Gastrocnemius medialis (tissue), 4 donors: ENCODE measurements at regions not wholly inside any gene's neighbourhood (a gene's known extent, or its start where the extent isn't known, plus 50 kb on each side); places are given as distances from the start of the nearest gene placed in this dataset.
"Not testable (repeated sequence)": the region's sequence is repeated elsewhere in the genome, so short reads cannot be mapped to it uniquely, and the experiment has no call there.

Experiments used
- CTCF ChIP-seq, 5 experiments: fragments of 450-650 bp in 3 of 5; fragments of 200-600 bp in 2 of 5; sonication (generic) in 2 of 5; IDR thresholded peaks in 4 of 5; conservative IDR thresholded peaks in 1 of 5; 1 replicate in 4 of 5; 2 replicates in 1 of 5; pipeline ENCODE4 v1.5.1; 2016 to 2019; ENCODE audit warnings: antibody characterized with exemption in 5 of 5, mild to moderate bottlenecking in 3 of 5, moderate library complexity in 3 of 5
- POLR2A ChIP-seq, 2 donors: fragments of 450-650 bp; IDR thresholded peaks; one replicate each; pipeline ENCODE4 v1.6.1; 2017; ENCODE audit warnings: antibody characterized with exemption in 2 of 2, mild to moderate bottlenecking in 2 of 2, moderate library complexity in 2 of 2

- not testable (repeated sequence) for TF ChIP-seq POLR2A (IDR thresholded peaks at IDR 0.05); CTCF (IDR thresholded peaks at IDR 0.05 in 4 of 5, conservative IDR thresholded peaks at IDR 0.05 in 1 of 5)
Observed at GRCh38 chr19:34617996-34618395, 59.0 kb downstream of the SCGB2B2 start.
